Right atrium auricular region (tissue), 2 donors: ENCODE measurements at regions not wholly inside any gene's neighbourhood (a gene's known extent, or its start where the extent isn't known, plus 50 kb on each side); places are given as distances from the start of the nearest gene placed in this dataset.
A peak's percentile ranks its signal among the peaks of the same experiment; 100 is the strongest.

ENCODE experiments used
- DNase-seq: peaks from one replicate; pipeline ENCODE4 v3.0.0-alpha.2; 2019; ENCODE audit warnings: low spot score
- H3K27ac ChIP-seq, 2 donors: fragments of 200-600 bp; sonication (generic); 1 replicate in 1 of 2; 2 replicates in 1 of 2; pipeline ENCODE4 v1.5.1; 2016 to 2019
- H3K27me3 ChIP-seq, 2 donors: fragments of 200-600 bp; sonication (generic); one replicate each; pipeline versions ENCODE4 v1.5.1 to v1.6.0; 2017 to 2019
- H3K36me3 ChIP-seq: fragments of 200-600 bp; sonication (generic); one replicate; pipeline ENCODE4 v1.5.1; 2016
- H3K4me1 ChIP-seq, 2 donors: fragments of 200-600 bp; sonication (generic); one replicate each; pipeline versions ENCODE4 v1.5.1 to v1.6.0; 2017 to 2019
- H3K4me3 ChIP-seq, 2 donors: fragments of 200-600 bp; sonication (generic); 1 replicate in 1 of 2; 2 replicates in 1 of 2; pipeline ENCODE4 v1.5.1; 2017 to 2019; ENCODE audit warnings: mild to moderate bottlenecking in 1 of 2, moderate library complexity in 1 of 2
- H3K9me3 ChIP-seq, 2 donors: fragments of 200-600 bp; sonication (generic); one replicate each; pipeline ENCODE4 v1.5.1; 2019
- CTCF ChIP-seq, 2 donors: fragments of 200-600 bp; sonication (generic); IDR thresholded peaks; one replicate each; pipeline ENCODE4 v1.5.1; 2019; ENCODE audit warnings: antibody characterized with exemption in 2 of 2

GRCh38 chr6:76701610-76702009 is 629.1 kb upstream of the IMPG1 start:
- Histone ChIP-seq H3K4me3 (no peak overlapping the region), H3K36me3 (no peaks in the 10 kb centered on the region), H3K4me1 (no peaks in the 10 kb centered on the region), H3K27me3 (no peaks in the 10 kb centered on the region), H3K27ac (no peak overlapping the region), H3K9me3 (no peaks in the 10 kb centered on the region)
- no peak for TF ChIP-seq CTCF (IDR thresholded peaks at IDR 0.05)
- DNase-seq, result no peak

- no peak for TF ChIP-seq CTCF (IDR thresholded peaks at IDR 0.05)
- no peaks in the 10 kb centered on the region for H3K27me3 ChIP-seq
- H3K9me3 ChIP-seq, result no peaks in the 10 kb centered on the region
Observed at GRCh38 chr6:76697585-76697984, 625.1 kb upstream of the IMPG1 start.

GRCh38 chr6:76694795-76695194 is 622.3 kb upstream of the IMPG1 start:
- no peak for TF ChIP-seq CTCF (IDR thresholded peaks at IDR 0.05)
- H3K4me1 ChIP-seq, result no peaks in the 10 kb centered on the region
- H3K27ac ChIP-seq, result no peak overlapping the region
- no peak overlapping the region for H3K4me3 ChIP-seq
- H3K9me3 ChIP-seq, result no peaks in the 10 kb centered on the region
- H3K36me3 ChIP-seq, result no peaks in the 10 kb centered on the region
- DNase-seq, result no peak
- no peaks in the 10 kb centered on the region for H3K27me3 ChIP-seq

More at GRCh38 chr6:76697585-76697984, 625.1 kb upstream of the IMPG1 start:
- Histone ChIP-seq H3K36me3 (no peaks in the 10 kb centered on the region), H3K4me3 (no peak overlapping the region), H3K4me1 (no peaks in the 10 kb centered on the region), H3K27ac (no peak overlapping the region)
- no peak for DNase-seq

- Histone ChIP-seq H3K9me3 (no peaks in the 10 kb centered on the region), H3K27ac (no peak overlapping the region), H3K27me3 (no peaks in the 10 kb centered on the region), H3K36me3 (no peaks in the 10 kb centered on the region), H3K4me1 (no peaks in the 10 kb centered on the region), H3K4me3 (no peak overlapping the region)
- DNase-seq, result no peak
- no peak for TF ChIP-seq CTCF (IDR thresholded peaks at IDR 0.05)
Observed at GRCh38 chr6:76684875-76685274, 612.4 kb upstream of the IMPG1 start.

- no peak for TF ChIP-seq CTCF (IDR thresholded peaks at IDR 0.05)
- Histone ChIP-seq H3K9me3 (no peaks in the 10 kb centered on the region), H3K36me3 (no peaks in the 10 kb centered on the region), H3K4me1 (no peaks in the 10 kb centered on the region), H3K27ac (no peak overlapping the region), H3K4me3 (no peak overlapping the region), H3K27me3 (no peaks in the 10 kb centered on the region)
- no peak for DNase-seq
Observed at GRCh38 chr6:76683985-76684384, 611.5 kb upstream of the IMPG1 start.

GRCh38 chr6:76682842-76683241 is 610.4 kb upstream of the IMPG1 start:
- DNase-seq, result no peak
- H3K9me3 ChIP-seq, result no peaks in the 10 kb centered on the region
- peak; percentile 40 to 58 for TF ChIP-seq CTCF (IDR thresholded peaks at IDR 0.05)
- H3K4me3 ChIP-seq, result no peak overlapping the region
- H3K27me3 ChIP-seq, result no peaks in the 10 kb centered on the region
- no peak overlapping the region for H3K27ac ChIP-seq
- no peaks in the 10 kb centered on the region for H3K36me3 ChIP-seq
- H3K4me1 ChIP-seq, result no peaks in the 10 kb centered on the region
